ENCODE measurements at regions not wholly inside any gene's neighbourhood (a gene's known extent, or its start where the extent isn't known, plus 50 kb on each side); places are given as distances from the start of the nearest gene placed in this dataset.

DNA sequence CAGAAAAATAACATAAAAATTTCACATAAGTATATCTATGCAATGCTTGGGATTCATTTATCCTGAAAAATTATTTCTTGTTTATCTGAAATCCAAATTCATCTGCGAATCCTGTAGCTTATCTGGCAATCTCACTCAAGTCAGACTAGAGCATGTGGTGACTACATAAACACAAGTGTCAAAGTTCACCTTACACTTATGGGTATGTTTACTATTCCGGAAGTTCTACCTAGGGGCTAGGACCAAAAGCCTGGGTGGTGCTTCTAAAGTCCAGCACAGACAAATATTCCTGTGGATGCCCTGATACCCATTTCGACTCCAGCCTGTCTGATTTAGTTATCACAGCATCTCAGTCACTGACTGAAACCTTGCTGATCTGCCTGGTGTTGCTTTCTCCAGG, 364.0 kb downstream of the METTL4 start:
- TF ChIP-seq POLR2A (IDR thresholded peaks at IDR 0.05) (no peak), POLR2AphosphoS5 (IDR thresholded peaks at IDR 0.05; ENCODE audit: insufficient read depth in 1 of 2, low read depth in 1 of 2) (no peak)
- TF ChIP-seq, protein P1, sequence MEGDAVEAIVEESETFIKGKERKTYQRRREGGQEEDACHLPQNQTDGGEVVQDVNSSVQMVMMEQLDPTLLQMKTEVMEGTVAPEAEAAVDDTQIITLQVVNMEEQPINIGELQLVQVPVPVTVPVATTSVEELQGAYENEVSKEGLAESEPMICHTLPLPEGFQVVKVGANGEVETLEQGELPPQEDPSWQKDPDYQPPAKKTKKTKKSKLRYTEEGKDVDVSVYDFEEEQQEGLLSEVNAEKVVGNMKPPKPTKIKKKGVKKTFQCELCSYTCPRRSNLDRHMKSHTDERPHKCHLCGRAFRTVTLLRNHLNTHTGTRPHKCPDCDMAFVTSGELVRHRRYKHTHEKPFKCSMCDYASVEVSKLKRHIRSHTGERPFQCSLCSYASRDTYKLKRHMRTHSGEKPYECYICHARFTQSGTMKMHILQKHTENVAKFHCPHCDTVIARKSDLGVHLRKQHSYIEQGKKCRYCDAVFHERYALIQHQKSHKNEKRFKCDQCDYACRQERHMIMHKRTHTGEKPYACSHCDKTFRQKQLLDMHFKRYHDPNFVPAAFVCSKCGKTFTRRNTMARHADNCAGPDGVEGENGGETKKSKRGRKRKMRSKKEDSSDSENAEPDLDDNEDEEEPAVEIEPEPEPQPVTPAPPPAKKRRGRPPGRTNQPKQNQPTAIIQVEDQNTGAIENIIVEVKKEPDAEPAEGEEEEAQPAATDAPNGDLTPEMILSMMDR (IDR thresholded peaks at IDR 0.05), result no peak
